Prostate gland (tissue), 2 donors: ENCODE measurements at regions not wholly inside any gene's neighbourhood (a gene's known extent, or its start where the extent isn't known, plus 50 kb on each side); places are given as distances from the start of the nearest gene placed in this dataset.

Experiments
- DNase-seq: peaks from one replicate; pipeline ENCODE4 v3.0.0-alpha.2; 2019; ENCODE audit warnings: low spot score
- H3K27ac ChIP-seq, 2 donors: fragments of 200-600 bp; sonication (generic); 2 replicates each; pipeline ENCODE4 v1.5.1; 2017 to 2019
- H3K27me3 ChIP-seq: fragments of 200-600 bp; sonication (generic); replicated peaks from 2 replicates; pipeline ENCODE4 v1.5.1; 2019; ENCODE audit not compliant: insufficient read depth
- H3K36me3 ChIP-seq, 2 donors: fragments of 200-600 bp; sonication (generic); 1 replicate in 1 of 2; 2 replicates in 1 of 2; pipeline versions ENCODE4 v1.5.1 to v1.8.1; 2017 to 2019
- H3K4me1 ChIP-seq: fragments of 200-600 bp; sonication (generic); replicated peaks from 2 replicates; pipeline ENCODE4 v1.5.1; 2019
- H3K4me3 ChIP-seq, 2 donors: fragments of 200-600 bp; sonication (generic); 2 replicates each; pipeline ENCODE4 v1.5.1; 2017 to 2019
- H3K9me3 ChIP-seq: fragments of 200-600 bp; sonication (generic); 2 replicates; pipeline ENCODE4 v1.5.1; 2017
- POLR2A ChIP-seq: fragments of 450-650 bp; IDR thresholded peaks from one replicate; pipeline ENCODE4 v1.6.1; 2016; ENCODE audit warnings: antibody characterized with exemption, mild to moderate bottlenecking
- POLR2AphosphoS5 ChIP-seq: sonication (generic); formaldehyde crosslinking; IDR thresholded peaks from one replicate; pipeline ENCODE4 v1.6.1; 2017; ENCODE audit warnings: antibody characterized with exemption
- WGBS: methylation state at CpG from one replicate; pipeline ENCODE4 v1.1.5; 2018; 5-methylcytosine and 5-hydroxymethylcytosine counted together
- intact Hi-C: fragments of 100-400 bp; cut with DNase I; formaldehyde crosslinking; loops from one replicate; pipeline ENCODE4 v1.14.2; 2022
- TF ChIP-seq, protein P1 (sequence below), 4 experiments: fragments of 200-600 bp in 2 of 4; fragments of 450-650 bp in 2 of 4; sonication (generic) in 2 of 4; IDR thresholded peaks; 1 replicate in 3 of 4; 2 replicates in 1 of 4; pipeline ENCODE4 v1.5.1; 2016 to 2019; ENCODE audit warnings: antibody characterized with exemption in 4 of 4, mild to moderate bottlenecking in 2 of 4, moderate library complexity in 2 of 4

DNA sequence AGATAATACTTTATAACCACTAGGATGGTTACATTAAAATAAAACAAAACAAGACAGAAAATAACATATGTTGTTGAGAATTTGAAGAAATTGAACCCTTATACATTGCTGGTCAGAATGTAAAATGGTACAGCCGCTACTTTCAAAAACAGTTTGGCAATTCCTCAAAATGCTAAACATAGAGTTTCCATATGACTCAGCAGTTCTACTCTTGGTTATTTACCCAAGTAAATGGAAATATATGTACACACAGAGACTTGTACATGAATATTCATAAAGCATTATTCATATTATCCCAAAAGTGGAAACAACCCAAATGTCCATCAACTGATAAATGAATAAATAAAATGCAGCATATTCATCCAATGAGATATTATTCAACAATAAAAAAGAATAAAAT, 92.5 kb upstream of the LRATD1 start:
- no peak overlapping the region for H3K27ac ChIP-seq
- intact Hi-C loops: no loop called here
- DNase-seq: no peak
- H3K27me3 ChIP-seq: no peaks in the 10 kb centered on the region
- no peaks in the 10 kb centered on the region for H3K4me1 ChIP-seq
- no peaks in the 10 kb centered on the region for H3K9me3 ChIP-seq
- 86% methylated on average over 1 of the region's 1 CpG for WGBS
- H3K36me3 ChIP-seq: no peaks in the 10 kb centered on the region
- TF ChIP-seq POLR2A (no peak), POLR2AphosphoS5 (no peak)
- TF ChIP-seq, protein P1, sequence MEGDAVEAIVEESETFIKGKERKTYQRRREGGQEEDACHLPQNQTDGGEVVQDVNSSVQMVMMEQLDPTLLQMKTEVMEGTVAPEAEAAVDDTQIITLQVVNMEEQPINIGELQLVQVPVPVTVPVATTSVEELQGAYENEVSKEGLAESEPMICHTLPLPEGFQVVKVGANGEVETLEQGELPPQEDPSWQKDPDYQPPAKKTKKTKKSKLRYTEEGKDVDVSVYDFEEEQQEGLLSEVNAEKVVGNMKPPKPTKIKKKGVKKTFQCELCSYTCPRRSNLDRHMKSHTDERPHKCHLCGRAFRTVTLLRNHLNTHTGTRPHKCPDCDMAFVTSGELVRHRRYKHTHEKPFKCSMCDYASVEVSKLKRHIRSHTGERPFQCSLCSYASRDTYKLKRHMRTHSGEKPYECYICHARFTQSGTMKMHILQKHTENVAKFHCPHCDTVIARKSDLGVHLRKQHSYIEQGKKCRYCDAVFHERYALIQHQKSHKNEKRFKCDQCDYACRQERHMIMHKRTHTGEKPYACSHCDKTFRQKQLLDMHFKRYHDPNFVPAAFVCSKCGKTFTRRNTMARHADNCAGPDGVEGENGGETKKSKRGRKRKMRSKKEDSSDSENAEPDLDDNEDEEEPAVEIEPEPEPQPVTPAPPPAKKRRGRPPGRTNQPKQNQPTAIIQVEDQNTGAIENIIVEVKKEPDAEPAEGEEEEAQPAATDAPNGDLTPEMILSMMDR (IDR thresholded peaks at IDR 0.05): no peak
- no peak overlapping the region for H3K4me3 ChIP-seq

DNA sequence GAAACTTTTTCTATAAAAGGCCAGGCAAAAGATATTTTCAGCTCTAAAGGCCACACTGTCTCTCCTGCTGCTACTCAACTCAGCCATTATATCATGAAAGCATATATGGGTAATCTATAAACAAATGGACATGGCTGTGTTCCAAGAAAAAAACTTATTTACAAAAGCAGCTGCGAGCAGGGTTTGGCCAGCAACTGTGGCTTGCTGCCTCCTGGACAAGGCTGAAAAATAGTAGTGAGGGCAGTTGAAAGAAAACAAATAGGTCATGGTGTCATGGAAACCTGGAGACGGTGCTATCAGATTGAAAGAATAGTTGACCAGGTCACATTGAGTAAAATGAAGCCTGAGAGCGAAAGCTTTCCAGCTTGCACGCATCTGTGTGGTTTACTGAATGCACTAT, 89.2 kb upstream of the LRATD1 start:
- TF ChIP-seq POLR2AphosphoS5: no peak
- TF ChIP-seq, protein P1 (IDR thresholded peaks at IDR 0.05): no peak
- no peak for TF ChIP-seq POLR2A
- Histone ChIP-seq H3K4me3 (no peak overlapping the region), H3K27ac (no peak overlapping the region), H3K9me3 (no peaks in the 10 kb centered on the region), H3K36me3 (no peaks in the 10 kb centered on the region), H3K4me1 (no peaks in the 10 kb centered on the region), H3K27me3 (no peaks in the 10 kb centered on the region)
- WGBS: 57% methylated on average over 4 of the region's 4 CpGs
- intact Hi-C loops: no loop called here
- no peak for DNase-seq

DNA sequence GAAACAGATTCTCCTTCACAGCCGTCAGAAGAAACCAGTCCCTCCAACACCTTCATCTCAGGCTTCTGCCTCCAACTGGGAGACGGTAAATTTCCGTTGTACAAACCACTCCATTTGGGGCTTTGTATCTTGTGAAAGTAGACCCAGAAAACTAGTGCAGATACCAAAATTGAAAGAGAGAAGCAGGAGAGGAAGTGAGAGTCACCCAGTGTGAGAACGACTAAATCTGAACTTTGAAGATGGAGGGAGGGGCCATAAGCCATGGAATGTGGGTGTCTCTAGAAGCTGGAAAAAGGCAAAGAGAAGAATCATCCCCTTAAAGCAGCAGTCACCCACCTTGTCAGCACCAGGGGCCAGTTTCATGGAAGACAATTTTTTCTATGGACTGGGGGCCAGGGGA, 88.3 kb upstream of the LRATD1 start:
- Histone ChIP-seq H3K4me1 (no peaks in the 10 kb centered on the region), H3K9me3 (no peaks in the 10 kb centered on the region), H3K4me3 (no peak overlapping the region), H3K36me3 (no peaks in the 10 kb centered on the region), H3K27ac (no peak overlapping the region), H3K27me3 (no peaks in the 10 kb centered on the region)
- DNase-seq: no peak
- TF ChIP-seq, protein P1 (IDR thresholded peaks at IDR 0.05): no peak
- TF ChIP-seq POLR2AphosphoS5 (no peak), POLR2A (no peak)
- 77% methylated on average over 4 of the region's 4 CpGs for WGBS
- intact Hi-C loops: no loop called here

DNA sequence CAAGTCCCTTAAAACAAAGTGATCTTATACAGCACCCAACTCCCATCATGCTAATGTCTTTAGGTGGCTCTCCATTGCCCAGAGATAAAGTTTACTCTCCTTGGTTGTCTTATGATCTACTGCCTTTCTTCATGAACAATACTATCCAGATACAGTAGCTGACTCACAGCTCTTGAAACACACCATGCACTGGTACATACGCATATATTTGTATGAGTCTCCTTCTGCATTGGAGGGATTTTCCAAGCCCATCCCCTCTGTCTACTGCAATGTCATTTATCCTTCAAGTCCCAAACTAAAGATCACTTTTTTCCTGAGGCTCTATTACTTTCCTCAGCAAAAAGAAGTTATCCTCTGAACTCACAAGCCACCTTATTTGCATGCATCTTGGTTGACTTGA, 84.7 kb upstream of the LRATD1 start:
- no peak overlapping the region for H3K4me3 ChIP-seq
- DNase-seq: no peak
- H3K27ac ChIP-seq: no peak overlapping the region
- H3K27me3 ChIP-seq: no peaks in the 10 kb centered on the region
- intact Hi-C loops: no loop called here
- H3K4me1 ChIP-seq: no peaks in the 10 kb centered on the region
- 95% methylated on average over 1 of the region's 1 CpG for WGBS
- no peaks in the 10 kb centered on the region for H3K9me3 ChIP-seq
- TF ChIP-seq POLR2A (no peak), POLR2AphosphoS5 (no peak)
- TF ChIP-seq, protein P1 (IDR thresholded peaks at IDR 0.05): no peak
- no peaks in the 10 kb centered on the region for H3K36me3 ChIP-seq

DNA sequence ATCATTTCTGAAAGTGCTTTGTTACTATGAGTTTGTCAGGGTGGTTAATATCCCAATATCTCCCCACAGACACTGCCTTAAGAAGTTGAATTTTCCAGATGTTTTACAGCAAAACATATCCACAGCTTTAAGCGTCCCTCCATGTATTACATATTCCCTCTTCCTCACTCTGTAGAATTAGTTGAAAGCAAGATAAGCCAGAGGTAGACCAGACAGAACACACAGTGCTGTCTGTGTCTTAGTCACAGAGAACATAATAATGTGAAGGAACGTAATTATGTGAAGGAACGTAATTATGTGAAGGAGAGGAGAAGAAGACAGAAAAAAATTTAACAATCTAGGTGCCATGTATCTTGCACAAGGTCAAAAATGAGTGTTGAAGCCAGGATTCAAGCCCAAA, 81.9 kb upstream of the LRATD1 start:
- no peak for DNase-seq
- Histone ChIP-seq H3K36me3 (no peaks in the 10 kb centered on the region), H3K4me3 (no peak overlapping the region), H3K27ac (no peak overlapping the region), H3K27me3 (no peaks in the 10 kb centered on the region), H3K9me3 (no peaks in the 10 kb centered on the region), H3K4me1 (no peaks in the 10 kb centered on the region)
- 64% methylated on average over 3 of the region's 3 CpGs for WGBS
- intact Hi-C loops: no loop called here
- TF ChIP-seq, protein P1 (IDR thresholded peaks at IDR 0.05): no peak
- TF ChIP-seq POLR2AphosphoS5 (no peak), POLR2A (no peak)
